GM21786 (cell line): ENCODE measurements at regions not wholly inside any gene's neighbourhood (a gene's known extent, or its start where the extent isn't known, plus 50 kb on each side); places are given as distances from the start of the nearest gene placed in this dataset.

Source experiments
- ATAC-seq: cut with Tn5 transposase; IDR thresholded peaks from one replicate; pipeline ENCODE4 v1.9.1; 2021; ENCODE audit not compliant: unreplicated experiment

DNA sequence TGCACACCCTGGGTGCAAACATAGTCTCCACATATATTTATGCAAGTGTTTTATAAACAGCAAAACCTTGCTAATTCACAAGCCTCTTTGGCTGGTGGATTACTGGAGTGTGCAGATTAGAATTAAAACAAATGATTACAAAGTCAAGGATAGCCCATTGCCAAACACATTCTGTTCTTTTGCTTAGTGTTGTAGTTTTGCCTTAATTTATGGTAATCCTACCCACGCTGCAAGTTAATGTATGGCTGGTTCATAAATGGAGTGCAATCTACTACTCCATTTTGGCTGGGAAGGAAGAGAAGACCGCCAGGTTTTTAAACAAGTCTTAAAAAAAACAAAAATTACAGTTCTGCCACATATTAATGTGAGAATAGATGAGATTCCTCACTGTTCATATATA is 883.1 kb upstream of the KLHL29 start:
- ATAC-seq, result no peak

DNA sequence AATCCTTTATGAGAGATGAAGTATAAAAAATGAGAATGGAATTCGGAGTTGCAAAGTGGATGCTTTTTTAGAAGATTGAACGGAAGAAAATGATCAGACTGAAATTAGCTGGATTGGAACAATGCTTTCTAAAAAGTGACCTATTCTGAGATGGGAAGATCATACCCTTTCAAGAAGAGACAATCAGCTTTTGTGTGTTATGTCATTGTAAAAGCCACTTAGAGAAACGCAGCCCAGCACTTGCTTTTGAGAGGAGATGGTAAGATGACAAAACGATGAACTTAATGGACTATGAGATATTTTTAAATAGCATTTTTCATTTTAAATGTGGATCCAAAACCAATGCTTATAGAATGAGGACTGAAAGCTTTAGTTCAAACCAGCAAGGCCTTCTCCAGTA is 871.4 kb upstream of the KLHL29 start:
- ATAC-seq, result no peak

DNA sequence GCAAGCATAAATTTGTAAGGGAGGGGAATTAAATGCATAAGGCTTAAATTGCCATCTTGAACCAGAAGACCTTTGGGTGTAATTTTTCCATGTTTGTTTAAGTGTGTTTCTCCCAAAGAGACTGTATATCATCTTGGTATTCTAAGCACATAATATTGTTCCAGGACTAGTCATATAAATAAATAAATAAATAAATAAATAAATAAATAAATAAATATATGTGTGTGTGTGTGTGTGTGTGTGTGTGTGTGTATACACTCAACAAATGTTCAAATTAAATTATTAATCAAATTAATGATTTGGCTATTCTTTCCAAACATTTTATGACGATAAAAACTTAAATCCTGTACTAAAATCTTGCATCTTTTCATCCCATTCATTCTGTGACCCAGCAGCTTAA is 867.8 kb upstream of the KLHL29 start:
- no peak for ATAC-seq

DNA sequence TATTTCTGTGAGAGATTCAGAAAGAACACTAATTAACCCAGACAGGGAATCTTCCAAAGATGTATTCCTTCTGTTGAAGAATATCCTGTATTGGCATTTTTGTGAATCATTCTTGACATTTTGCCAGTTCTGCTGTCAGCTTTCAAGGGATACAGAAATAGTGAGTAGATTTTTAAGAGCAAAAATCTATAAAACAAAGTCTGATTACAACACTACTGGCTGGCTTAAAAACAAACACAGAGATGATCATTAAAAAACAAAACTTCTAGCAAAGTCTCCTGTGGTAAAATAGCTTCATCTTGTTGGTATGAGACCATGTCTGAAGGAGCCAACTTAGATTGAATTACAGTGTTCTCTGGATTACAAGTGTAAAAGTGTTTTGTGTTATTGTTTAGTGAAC is 866.3 kb upstream of the KLHL29 start:
- no peak for ATAC-seq

DNA sequence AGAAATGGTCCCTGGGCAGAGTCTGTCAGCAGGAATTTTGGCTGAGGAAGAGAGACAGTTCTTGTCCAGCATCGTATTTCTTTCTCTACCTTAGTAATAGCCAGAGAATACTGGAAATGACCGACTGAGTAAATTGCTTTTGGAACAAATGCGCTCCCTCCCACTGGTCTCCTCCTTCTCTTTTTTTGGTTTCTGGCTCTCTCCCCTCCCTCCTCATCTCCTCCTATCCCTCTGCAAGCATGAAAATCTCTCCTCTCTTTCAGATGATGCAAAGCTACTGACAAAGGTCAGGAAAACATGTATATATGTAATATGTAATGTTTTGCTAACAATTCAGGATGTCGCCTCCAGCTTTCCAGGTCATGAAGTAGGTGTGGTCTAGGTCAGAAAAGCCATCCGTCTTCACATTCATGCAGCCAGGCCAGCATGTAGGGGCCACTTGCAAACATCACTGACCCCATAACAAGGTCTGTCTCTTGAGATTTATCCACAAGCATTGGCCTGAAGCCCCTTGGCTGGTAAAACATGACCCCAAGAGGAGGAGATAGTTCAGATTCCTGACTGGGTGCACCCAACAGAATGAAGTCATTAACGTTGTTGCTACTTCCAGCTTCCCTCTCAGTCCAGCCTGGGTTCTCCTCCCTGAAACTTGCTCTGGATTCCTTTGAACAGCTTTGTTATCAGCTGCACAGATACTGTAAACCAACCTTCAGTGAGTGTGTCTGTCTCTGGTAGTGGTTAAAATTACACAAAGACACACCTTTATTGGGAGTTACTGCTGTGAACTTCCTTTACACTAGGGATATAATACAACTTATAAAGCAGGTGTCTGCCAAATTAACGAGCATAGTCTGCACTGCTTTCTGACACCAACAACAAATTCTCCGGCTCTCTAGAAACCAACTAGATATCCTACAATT is 864.4 kb upstream of the KLHL29 start:
- no peak for ATAC-seq

DNA sequence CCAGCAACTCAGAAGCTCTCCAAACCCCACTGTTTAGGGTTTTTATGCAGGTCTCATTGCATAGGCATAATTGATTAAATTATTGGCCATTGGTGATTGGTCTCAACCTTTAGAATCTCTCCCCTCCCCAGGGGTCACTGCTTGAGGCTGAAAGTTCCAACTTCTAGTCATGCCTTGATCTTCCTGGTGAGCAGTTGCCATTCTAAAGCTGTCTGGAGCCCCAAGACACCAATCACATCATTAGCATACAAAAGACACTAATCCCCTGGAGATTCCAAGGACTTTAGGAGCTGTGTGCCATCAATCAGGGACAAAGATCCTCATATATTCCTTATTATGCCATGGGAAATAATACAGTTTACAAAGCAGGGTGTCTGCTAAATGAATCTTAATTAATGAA is 863.4 kb upstream of the KLHL29 start:
- ATAC-seq, result no peak

DNA sequence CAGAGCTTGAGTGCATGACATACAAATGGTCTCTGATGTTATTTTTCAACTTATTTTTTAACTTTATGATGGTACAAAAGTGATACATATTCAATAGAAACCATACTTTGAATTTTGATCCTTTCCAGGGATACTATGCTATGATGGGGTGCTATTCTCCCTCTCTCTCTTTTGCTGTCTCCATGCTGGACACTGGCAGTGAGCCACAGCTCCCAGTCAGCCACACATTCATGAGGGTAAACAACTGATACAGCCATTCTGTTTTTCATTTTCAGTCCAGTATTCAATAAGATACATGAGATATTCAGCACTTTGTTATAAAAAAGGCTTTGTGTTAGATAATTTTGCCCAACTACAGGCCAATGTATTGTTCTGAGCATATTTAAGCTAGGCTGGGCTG is 859.3 kb upstream of the KLHL29 start:
- ATAC-seq, result no peak

DNA sequence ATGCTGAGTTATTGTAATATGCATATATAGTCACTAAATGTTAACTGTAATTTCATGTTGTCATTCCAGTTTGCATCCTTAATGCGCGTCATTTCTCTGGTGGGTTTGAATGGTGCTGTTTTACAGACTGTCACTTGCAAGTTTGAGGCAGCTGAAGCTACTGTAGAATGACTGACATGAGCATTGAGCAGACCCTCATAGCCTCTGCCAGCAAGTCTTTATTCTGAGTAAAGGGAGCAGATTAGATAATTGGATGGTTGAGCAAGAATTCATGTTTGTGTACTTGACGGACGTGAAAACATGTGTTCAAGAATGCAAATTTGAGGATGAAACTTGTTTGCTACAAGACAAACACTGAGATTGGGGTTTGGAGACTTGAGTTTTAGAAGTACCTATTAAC is 854.8 kb upstream of the KLHL29 start:
- ATAC-seq, result no peak

DNA sequence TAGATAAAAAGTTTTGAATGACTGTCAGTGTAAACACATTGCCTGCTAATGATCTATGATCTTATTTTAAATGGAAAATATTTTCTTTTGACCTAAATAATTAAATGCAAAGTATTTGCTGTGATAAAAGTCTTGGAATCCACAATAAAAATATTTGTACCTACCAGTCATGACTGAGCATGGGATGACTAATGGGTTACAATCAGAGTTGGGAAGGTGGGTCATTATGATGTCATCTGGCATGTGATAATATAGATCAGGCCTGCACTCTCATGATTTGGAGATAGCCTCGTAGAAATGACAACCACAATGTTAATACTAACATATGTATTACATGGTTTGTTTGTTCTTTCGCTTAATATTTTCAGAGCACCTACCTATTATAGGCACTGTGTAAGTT is 848.8 kb upstream of the KLHL29 start:
- no peak for ATAC-seq

DNA sequence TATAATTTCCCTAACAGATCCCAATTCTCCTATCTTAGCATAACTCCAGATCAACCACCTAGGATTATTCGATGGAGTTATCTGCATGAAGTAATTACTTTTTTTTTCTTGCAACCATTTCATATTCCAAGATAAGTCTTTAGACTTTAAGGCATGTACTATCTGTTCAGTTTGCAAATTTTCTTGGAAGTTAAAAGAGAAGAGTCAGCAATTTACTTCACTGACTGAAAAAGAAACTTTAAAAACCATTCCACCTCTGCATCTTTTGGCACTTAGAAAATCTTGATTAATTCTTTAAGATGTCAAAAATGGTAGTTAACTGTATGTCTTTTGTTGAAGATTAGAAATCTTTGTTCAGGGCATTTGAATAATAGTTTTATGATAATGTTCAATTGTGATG is 830.5 kb upstream of the KLHL29 start:
- ATAC-seq, result no peak

DNA sequence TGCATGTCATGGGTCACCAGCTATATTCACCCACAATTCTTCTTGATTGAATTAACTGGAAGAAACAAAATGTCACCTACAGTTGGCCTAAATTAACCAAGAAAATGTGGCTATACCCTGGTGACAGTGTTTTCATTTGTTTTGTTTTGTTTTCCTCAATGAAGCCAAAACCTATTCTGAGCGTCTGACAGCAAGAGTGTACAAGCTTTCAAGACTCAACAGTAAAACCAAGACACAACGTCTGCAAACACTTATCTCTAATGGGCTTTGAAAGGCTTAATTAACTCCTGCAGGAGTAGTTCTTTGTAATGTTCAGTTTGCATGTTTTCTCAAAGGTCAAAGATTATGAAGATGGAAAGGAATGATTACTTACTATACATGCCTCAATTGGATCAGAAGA is 827.6 kb upstream of the KLHL29 start:
- no peak for ATAC-seq

DNA sequence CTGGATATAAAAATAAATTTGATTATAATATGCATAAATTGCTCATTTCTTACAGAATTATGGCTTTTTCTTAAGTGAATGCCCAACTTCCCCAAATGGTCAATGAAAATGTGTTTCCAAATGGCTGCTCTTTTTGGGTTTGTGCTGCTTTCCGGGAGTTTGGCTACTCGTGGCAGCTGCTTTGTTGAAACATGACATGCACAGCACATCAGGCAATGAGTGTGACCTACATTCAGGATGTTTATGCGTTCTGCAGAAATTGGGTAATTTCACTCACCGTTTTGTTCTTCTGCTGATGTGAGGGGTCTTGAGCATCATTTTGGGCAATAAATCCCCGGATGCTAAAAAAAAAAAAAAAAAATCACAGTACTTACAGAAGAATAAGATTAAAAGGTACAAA is 825.0 kb upstream of the KLHL29 start:
- ATAC-seq, result no peak

DNA sequence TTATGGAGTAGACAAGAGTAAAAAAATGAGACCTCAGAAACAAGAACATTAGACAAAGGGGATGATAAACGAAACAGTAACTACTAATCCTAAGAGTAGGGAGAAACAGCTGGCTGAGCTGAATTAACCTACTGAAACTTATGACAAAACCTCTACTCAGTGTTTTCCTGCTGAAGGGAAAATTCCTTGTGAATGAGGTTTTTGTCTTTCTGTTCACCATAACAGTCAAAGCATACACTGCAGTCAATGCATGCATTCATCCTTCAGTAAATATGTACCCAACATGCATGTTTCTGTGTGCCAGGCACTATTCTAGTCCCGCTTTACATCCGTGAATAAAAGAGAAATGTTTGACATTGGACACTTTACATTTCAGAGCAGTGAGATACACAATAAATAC is 805.6 kb upstream of the KLHL29 start:
- no peak for ATAC-seq

DNA sequence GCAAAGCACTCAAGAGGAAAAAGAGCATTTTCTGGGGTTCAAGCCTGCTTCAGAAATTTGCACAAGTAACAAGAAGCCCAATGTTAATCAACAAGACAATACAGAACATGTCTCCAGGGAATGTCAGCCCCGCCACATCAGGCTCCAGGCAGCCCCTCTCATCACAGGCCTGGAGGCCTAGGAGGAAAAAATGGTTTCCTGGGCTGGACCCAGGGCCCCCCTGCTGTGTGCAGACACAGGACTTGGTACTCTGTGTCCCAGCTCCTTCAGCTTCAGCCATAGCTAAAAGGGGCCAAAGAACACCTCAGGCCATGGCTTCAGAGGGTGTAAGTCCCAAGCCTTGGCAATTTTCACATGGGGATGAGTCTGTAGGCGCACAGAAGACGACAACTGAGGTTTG is 802.9 kb upstream of the KLHL29 start:
- ATAC-seq, result no peak

DNA sequence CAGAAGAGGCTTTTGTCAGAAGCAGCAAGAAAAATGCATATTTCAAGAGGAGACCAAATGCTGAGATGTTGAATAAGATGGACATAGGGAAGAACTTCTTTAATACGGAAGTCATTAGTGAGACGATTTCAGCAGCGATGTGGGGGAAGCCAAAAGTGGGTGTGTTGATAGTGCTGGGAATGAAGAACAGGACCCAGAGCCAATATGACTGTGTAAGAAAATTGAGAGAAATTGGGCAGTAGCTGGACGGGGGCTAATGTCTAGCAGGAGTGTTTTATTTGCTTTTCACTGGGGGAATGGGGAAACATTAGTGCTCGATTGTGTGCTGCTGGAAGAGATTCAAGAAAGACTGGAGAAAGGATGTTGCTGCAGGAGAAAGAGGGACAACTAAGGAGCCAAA is 788.7 kb upstream of the KLHL29 start:
- no peak for ATAC-seq

DNA sequence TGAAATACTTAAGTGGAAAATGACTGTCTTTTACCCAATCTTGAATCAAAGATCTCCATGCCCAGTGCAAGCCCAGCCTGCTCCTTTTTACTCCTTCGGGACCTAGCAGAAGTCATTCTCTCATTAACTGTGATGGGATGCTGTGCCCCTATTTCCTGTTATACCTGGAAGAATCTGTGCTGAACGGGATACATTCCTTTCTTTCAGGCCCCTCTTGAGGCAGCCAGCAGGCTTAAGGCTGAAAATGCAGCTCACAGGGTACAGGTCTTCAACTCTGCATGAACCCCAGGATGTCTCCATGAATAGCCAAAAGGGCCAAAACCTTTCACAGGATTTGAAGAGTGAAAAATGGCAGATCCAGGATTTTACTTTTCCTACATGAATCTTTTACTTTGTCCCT is 784.8 kb upstream of the KLHL29 start:
- ATAC-seq, result no peak

DNA sequence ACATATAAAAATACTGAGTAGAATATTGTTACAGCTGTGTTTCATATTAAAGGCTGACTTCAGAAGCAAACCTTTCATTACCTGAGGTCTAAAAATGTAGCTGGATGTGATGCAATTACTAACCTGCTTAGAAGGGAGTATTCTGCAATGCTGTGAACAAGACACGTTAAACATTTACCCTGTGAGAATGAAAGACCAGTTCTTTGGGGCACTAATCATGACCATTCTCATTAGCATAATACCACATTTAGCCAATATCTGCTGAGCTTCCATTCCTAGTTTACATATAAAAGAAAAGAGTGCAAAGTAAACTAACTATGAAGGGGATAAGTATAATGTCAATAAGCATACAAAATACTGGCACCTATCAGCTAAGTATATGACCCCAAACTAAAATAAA is 784.0 kb upstream of the KLHL29 start:
- no peak for ATAC-seq

DNA sequence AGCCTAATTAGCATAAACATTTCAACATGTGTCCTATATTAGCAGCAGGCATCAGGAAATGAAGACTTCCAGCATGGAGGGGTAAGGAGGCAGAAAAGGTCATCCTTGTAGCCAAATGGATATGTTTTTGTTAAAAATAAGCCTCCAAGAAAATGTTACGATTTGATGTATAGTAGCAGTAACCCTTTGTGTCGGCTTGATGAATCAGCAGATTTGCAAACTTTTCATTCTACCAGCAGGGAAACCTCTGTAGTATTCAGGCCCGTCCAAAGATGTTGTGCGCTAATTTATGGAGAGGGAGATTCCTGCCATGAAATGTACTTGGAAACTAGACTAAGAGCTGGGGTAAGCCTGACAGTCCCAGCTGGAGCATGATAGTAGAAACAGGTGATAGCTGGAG is 780.8 kb upstream of the KLHL29 start:
- no peak for ATAC-seq

DNA sequence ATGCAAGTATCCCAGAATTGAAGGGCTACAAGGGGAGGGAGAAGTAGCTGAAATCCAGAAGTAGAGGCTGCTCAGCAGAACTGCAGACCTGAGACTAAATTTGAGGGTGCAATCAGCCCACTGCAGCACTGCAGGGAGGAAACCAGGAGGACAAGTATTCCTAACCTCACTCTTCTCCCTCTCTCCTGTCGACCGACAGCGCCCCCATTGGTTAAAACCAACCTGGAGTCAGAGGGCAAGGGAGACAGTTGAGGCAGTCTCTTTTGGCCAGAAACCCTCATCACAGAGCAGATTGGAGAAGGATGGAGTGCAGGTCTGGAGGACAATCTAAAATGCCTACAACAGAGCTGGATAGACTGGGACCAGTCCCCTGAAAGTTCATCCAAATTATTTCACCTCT is 768.9 kb upstream of the KLHL29 start:
- no peak for ATAC-seq

DNA sequence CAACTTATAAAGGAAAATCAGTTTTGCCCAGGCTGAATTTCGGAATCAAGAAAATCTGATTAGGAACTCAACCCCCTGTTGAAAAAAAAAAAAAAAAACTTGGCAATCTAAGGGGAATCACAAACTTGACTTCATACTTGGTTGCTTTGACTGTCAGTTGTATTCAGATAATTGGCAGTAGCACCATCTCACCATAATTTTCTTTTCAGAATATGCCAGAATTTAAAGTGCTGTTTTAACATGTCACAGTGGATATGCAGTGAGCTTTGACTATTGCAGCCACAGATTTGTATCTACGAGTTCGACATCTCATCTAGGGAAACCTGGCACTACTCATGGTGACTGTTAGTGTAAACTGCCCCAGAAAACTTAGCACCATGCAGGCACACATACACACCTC is 761.4 kb upstream of the KLHL29 start:
- ATAC-seq, result no peak

DNA sequence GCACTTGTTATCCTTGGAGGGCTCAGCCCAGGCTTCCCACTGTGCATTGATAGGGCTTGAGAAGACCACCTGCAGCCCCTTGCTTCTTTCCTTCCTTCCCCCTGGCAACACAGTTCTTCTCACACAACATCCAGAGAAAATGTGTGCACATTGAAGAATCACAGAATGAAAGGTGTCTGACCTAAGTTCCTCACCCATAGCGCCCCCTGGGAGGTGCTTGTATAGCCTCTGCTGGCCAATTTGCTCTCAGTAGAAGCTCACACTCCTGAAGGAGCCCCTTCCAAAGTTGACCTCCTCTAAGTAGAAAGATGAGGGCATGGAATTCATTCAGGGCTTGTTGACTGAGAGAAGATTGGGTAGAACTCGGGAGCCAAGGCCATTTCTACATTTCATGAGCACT is 758.4 kb upstream of the KLHL29 start:
- no peak for ATAC-seq

DNA sequence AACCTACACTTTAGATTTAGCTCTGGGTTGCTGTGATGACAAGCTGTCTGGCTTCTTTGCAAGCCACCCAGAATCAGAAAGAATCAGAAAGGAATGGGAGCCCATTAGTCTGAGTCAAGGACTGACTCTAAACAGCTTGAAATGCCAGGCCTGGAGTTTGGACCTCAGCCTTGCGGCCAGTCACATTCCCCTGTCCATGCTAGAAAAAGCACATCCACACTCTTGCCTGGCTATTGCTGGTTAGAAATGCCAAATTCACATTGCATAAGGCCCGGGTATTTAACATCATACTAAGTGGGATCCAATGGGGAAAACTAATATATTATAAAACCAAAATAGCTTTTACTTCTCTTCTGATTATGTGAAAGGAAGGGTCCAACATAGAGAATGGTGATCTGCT is 756.8 kb upstream of the KLHL29 start:
- ATAC-seq, result no peak

DNA sequence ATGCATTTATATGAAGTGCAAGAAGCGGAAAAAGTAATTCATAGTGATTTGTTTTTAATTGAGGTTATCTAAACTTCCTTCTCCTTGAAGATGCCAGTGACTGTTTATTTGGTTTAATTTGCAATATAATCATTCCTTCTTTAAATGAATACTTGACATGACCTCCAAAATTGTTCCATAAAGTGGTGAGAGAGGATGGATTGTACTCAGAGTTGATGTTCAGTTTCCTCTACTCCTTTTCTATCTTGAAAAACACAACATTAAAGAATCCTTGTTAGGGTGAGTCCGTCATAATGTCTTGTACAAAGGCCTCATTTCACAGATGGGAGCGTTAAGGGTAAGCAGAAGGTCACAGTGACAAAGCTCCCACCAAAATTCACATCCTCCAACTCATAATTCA is 756.1 kb upstream of the KLHL29 start:
- no peak for ATAC-seq
